ENCODE measurements at regions not wholly inside any gene's neighbourhood (a gene's known extent, or its start where the extent isn't known, plus 50 kb on each side); places are given as distances from the start of the nearest gene placed in this dataset.
A peak's percentile ranks its signal among the peaks of the same experiment; 100 is the strongest.

- peak in 2 of 3 experiments; percentile 26 to 27 for TF ChIP-seq CTCF (IDR thresholded peaks at IDR 0.05)
- no peak for TF ChIP-seq POLR2A (IDR thresholded peaks at IDR 0.05)
Observed at GRCh38 chr9:31799953-31800609, 584.4 kb upstream of the ACO1 start.

All from testis (tissue), 2 donors.